ENCODE measurements at regions not wholly inside any gene's neighbourhood (a gene's known extent, or its start where the extent isn't known, plus 50 kb on each side); places are given as distances from the start of the nearest gene placed in this dataset.

DNA sequence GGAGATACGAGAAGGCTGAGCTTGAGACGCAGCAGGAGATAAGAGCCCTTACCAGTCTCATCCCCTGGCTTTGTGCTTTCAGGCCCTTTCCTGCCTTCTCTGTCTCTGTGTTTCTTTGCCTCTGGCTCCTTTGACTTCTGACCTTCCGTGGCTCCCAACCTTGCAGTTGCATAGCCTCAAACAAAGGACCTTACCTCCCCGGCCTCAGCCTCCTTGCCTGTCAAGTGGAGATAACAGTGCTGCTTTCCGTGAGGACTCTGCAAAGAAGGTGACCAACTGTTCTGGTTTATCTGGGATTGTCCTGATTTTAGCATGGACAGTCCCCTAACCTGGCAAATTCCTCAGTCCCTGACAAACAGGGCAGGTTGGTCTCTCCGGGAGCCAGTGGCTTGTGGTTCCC is 287.8 kb upstream of the MVB12B start:
- Histone ChIP-seq H3K36me3 (ENCODE audit: control insufficient read depth in 4 of 4, insufficient read depth in 3 of 4, low read depth in 1 of 4, low read length in 3 of 4) (no peaks in the 10 kb centered on the region), H3K4me3 (ENCODE audit: low read depth in 1 of 3, low read length in 3 of 3) (no peak overlapping the region), H3K4me1 (ENCODE audit: control insufficient read depth in 4 of 4, insufficient read depth in 4 of 4, low read length in 3 of 4) (no peaks in the 10 kb centered on the region), H3K27ac (ENCODE audit: low read depth in 1 of 2, low read length in 2 of 2) (no peak overlapping the region), H3K9ac (ENCODE audit: low read depth in 1 of 2, low read length in 2 of 2) (no peak overlapping the region), H3K9me3 (ENCODE audit: control insufficient read depth in 4 of 4, low read length in 3 of 4) (no peaks in the 10 kb centered on the region), H3K27me3 (ENCODE audit: control insufficient read depth in 4 of 4, insufficient read depth in 4 of 4, low read length in 3 of 4) (no peaks in the 10 kb centered on the region)
- 87% methylated on average over 6 of the region's 6 CpGs for WGBS
- no peak for DNase-seq (ENCODE audit: low spot score)
- TF ChIP-seq FOXA1 (IDR thresholded peaks at IDR 0.05) (no peak), HNF4G (IDR thresholded peaks at IDR 0.05) (no peak), GABPA (IDR thresholded peaks at IDR 0.05 in 1 of 2, conservative IDR thresholded peaks at IDR 0.05 in 1 of 2) (no peak), RAD21 (IDR thresholded peaks at IDR 0.05) (no peak), HNF4A (conservative IDR thresholded peaks at IDR 0.05) (no peak), YY1 (IDR thresholded peaks at IDR 0.05) (no peak), SP1 (IDR thresholded peaks at IDR 0.05) (no peak), TAF1 (conservative IDR thresholded peaks at IDR 0.05) (no peak), FOXA2 (IDR thresholded peaks at IDR 0.05) (no peak), EGR1 (IDR thresholded peaks at IDR 0.05; ENCODE audit: low read depth in 2 of 2) (no peak), NR2F2 (IDR thresholded peaks at IDR 0.05) (no peak), RXRA (IDR thresholded peaks at IDR 0.05) (no peak), JUND (IDR thresholded peaks at IDR 0.05) (no peak)
- TF ChIP-seq, protein P1, sequence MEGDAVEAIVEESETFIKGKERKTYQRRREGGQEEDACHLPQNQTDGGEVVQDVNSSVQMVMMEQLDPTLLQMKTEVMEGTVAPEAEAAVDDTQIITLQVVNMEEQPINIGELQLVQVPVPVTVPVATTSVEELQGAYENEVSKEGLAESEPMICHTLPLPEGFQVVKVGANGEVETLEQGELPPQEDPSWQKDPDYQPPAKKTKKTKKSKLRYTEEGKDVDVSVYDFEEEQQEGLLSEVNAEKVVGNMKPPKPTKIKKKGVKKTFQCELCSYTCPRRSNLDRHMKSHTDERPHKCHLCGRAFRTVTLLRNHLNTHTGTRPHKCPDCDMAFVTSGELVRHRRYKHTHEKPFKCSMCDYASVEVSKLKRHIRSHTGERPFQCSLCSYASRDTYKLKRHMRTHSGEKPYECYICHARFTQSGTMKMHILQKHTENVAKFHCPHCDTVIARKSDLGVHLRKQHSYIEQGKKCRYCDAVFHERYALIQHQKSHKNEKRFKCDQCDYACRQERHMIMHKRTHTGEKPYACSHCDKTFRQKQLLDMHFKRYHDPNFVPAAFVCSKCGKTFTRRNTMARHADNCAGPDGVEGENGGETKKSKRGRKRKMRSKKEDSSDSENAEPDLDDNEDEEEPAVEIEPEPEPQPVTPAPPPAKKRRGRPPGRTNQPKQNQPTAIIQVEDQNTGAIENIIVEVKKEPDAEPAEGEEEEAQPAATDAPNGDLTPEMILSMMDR (IDR thresholded peaks at IDR 0.05; ENCODE audit: low read depth, low read length, missing input control): no peak
- TF ChIP-seq, protein P2, sequence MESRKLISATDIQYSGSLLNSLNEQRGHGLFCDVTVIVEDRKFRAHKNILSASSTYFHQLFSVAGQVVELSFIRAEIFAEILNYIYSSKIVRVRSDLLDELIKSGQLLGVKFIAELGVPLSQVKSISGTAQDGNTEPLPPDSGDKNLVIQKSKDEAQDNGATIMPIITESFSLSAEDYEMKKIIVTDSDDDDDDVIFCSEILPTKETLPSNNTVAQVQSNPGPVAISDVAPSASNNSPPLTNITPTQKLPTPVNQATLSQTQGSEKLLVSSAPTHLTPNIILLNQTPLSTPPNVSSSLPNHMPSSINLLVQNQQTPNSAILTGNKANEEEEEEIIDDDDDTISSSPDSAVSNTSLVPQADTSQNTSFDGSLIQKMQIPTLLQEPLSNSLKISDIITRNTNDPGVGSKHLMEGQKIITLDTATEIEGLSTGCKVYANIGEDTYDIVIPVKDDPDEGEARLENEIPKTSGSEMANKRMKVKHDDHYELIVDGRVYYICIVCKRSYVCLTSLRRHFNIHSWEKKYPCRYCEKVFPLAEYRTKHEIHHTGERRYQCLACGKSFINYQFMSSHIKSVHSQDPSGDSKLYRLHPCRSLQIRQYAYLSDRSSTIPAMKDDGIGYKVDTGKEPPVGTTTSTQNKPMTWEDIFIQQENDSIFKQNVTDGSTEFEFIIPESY (IDR thresholded peaks at IDR 0.05): no peak
- TF ChIP-seq, protein P3, sequence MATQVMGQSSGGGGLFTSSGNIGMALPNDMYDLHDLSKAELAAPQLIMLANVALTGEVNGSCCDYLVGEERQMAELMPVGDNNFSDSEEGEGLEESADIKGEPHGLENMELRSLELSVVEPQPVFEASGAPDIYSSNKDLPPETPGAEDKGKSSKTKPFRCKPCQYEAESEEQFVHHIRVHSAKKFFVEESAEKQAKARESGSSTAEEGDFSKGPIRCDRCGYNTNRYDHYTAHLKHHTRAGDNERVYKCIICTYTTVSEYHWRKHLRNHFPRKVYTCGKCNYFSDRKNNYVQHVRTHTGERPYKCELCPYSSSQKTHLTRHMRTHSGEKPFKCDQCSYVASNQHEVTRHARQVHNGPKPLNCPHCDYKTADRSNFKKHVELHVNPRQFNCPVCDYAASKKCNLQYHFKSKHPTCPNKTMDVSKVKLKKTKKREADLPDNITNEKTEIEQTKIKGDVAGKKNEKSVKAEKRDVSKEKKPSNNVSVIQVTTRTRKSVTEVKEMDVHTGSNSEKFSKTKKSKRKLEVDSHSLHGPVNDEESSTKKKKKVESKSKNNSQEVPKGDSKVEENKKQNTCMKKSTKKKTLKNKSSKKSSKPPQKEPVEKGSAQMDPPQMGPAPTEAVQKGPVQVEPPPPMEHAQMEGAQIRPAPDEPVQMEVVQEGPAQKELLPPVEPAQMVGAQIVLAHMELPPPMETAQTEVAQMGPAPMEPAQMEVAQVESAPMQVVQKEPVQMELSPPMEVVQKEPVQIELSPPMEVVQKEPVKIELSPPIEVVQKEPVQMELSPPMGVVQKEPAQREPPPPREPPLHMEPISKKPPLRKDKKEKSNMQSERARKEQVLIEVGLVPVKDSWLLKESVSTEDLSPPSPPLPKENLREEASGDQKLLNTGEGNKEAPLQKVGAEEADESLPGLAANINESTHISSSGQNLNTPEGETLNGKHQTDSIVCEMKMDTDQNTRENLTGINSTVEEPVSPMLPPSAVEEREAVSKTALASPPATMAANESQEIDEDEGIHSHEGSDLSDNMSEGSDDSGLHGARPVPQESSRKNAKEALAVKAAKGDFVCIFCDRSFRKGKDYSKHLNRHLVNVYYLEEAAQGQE (IDR thresholded peaks at IDR 0.05): no peak
- TF ChIP-seq, protein P4, sequence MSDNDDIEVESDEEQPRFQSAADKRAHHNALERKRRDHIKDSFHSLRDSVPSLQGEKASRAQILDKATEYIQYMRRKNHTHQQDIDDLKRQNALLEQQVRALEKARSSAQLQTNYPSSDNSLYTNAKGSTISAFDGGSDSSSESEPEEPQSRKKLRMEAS (IDR thresholded peaks at IDR 0.05): no peak
- TF ChIP-seq, protein P5, sequence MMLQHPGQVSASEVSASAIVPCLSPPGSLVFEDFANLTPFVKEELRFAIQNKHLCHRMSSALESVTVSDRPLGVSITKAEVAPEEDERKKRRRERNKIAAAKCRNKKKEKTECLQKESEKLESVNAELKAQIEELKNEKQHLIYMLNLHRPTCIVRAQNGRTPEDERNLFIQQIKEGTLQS (IDR thresholded peaks at IDR 0.05): no peak
